Limb (tissue), 2 donors: ENCODE measurements at regions not wholly inside any gene's neighbourhood (a gene's known extent, or its start where the extent isn't known, plus 50 kb on each side); places are given as distances from the start of the nearest gene placed in this dataset.
"Not testable (repeated sequence)": the region's sequence is repeated elsewhere in the genome, so short reads cannot be mapped to it uniquely, and the experiment has no call there.

Source experiments
- DNase-seq, 2 donors: peaks; one replicate each; pipeline ENCODE4 v3.0.0-alpha.2; 2016; ENCODE audit errors: extremely low spot score in 2 of 2

GRCh38 chr1:82162486-82163420 is 362.0 kb downstream of the ADGRL2 start:
- peak; percentile 40 to 57 for DNase-seq

GRCh38 chr1:82161700-82162141 is 361.0 kb downstream of the ADGRL2 start:
- peak in 1 of 2 donors; percentile 59 for DNase-seq

DNA sequence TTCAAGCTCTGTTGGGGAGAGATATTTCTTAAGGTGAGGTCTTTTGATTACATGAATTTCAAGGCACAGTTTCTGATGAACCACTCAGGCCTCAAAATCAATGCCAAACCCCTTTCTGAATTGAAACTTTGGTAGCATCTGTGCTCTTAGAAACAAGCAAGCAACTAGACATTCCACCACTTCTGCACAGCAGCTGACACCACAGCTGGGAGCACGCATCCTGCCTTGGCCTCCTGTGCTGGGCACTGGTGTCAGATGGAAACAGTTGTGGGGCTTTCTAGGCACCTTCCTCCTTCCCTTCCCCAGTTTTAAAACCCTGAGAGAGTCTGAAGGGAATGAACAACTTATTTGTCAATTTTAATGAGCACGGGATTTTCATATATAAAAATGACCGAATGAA is 360.2 kb downstream of the ADGRL2 start:
- DNase-seq, result peak; percentile 45 to 61

- no peak for DNase-seq
Observed at GRCh38 chr1:82160036-82160435, 359.3 kb downstream of the ADGRL2 start.

GRCh38 chr1:82158981-82159380 is 358.2 kb downstream of the ADGRL2 start:
- DNase-seq, result no peak

GRCh38 chr1:82154219-82154970 is 353.7 kb downstream of the ADGRL2 start:
- no peak for DNase-seq

- DNase-seq, result no peak
Observed at GRCh38 chr1:82153752-82154151, 353.0 kb downstream of the ADGRL2 start.

GRCh38 chr1:82153272-82153629 is 352.5 kb downstream of the ADGRL2 start:
- no peak for DNase-seq

DNA sequence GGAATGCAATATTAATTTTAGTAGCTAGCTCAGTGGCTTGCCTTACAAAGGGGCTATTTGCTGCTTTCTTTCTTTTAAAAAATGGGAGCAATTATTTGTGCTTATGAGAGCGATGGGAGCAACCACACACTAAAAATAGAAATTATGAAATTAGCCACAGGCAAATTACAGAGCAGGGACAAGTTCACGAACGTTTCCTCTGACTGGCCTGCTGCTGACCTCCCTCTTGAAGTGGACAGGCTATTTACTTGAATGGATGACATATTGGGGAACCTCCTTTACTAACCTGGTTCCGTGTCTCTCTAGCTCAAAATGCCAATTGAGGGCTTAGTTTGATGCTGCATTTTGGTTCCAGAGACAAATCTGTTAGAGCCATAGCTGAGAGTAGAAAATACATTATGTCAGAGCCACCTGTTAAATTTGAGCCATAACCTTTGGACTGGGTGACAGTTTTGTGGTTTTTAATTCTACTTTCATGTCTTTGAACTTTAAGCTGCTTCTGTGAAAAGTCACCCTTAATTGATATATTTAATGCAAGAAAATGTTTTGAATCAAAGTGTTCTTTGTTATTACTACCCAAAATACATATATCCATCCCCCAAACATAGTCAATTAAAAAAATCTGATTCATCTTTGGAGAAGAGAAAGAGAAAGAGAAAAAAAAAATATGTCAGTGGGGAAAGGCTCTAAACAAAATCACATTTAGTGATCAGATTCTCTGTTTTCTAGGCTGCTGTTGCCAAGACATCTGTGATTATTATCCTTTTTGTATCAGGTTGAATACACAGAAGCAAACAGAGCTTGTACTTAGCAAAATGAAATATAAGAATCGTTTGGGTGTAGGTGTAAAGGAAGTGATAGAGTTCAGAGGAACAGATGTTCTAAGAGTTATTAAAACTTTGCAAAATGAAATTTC is 351.9 kb downstream of the ADGRL2 start:
- DNase-seq, result no peak

- DNase-seq, result no peak
Observed at GRCh38 chr1:82145656-82146055, 344.9 kb downstream of the ADGRL2 start.

DNA sequence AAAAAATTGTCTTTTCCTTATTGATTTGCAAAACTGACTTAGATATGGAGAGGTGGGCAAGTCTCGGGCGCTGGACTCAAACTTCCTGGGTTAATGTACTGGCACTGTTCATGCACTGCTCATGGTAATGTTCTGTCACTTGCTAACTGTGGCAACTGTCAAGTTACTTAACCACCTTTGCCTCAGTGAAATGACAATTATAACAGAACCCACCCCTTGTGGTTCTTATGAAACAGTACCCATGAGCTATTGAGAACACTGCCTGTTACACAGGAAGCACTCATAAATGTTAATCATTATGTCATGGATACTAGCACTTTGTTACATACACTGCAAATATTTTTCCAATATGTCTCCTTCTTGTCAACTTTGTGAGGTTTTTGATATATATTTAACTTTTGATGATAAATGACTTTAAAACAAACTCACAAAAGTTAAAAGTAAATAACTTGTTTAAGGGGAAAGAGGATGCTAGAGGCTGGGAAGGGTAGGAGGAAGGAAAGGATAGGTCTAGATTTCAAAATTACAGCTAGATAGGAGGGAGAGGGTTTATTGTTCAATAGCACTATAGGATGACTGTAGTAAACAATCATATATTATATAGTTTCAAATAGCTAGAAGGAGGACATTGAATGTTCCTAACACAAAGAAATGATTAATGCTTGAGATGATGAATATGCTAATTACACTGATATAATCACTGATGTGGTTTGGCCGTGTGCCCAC is 342.5 kb downstream of the ADGRL2 start:
- DNase-seq, result no peak

DNA sequence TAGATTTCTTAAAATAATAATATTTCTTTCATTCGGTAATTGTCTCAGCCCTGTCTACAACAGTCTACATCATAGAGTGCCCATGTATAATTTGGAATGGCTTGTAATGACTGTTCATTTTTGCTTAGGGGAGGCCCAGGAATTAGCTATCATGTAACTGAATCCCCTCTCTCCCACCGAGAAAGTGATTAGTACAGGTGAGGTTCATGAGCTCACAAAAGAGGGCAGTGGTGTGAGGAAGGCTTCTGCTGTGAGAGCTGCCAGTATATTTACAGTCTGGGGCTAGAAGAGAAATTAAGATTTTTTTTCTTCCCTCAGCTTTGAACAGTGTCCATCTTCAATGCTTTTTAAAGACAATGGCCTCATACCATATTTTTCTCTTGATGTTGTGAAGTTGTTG is 340.7 kb downstream of the ADGRL2 start:
- no peak for DNase-seq

GRCh38 chr1:82139751-82140468 is 339.2 kb downstream of the ADGRL2 start:
- no peak for DNase-seq

GRCh38 chr1:82136351-82136750 is 335.6 kb downstream of the ADGRL2 start:
- DNase-seq, result not testable (repeated sequence)

- no peak for DNase-seq
Observed at GRCh38 chr1:82125866-82126265, 325.1 kb downstream of the ADGRL2 start.

- no peak for DNase-seq
Observed at GRCh38 chr1:82125119-82125518, 324.4 kb downstream of the ADGRL2 start.

DNA sequence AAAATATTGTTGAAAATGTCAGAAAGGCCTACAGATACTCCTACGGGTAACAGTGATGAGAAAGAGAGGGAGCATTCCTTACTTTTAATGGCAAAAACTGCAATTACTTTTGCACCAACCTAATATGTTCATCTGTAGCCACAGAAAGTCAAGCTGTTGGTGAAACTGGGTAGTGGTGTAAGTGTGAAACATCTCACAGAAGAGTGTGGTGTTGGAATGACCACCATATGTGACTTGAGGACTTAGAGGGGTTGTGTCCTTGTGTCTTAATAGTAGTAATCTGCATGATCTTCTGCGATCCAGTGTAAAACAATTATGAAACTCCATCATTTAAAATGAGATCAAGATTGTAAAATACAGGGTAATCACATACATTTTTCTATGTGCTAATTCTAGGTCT is 320.7 kb downstream of the ADGRL2 start:
- DNase-seq, result no peak

DNA sequence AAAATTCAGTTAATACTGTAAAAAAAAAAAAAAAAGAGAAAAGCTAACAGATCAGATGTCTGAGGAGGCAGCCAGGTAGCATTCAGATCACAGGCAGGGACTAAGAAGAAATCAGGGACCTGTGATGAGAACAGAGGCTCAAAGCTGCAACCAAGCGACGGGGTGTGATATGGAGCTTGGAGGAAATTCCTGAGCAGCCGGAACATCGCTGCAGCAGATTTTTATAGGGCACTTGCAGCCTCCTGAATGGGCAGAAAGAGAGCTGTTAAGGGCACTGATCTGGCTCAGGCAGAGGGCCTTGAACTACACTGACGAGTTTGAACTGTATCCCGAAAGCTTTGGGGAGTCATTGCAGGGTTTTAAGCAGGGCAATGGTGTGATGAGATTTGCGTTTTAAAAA is 315.4 kb downstream of the ADGRL2 start:
- DNase-seq, result no peak

- no peak for DNase-seq
Observed at GRCh38 chr1:82114887-82115286, 314.2 kb downstream of the ADGRL2 start.
